H9 (cell line): ENCODE measurements at regions not wholly inside any gene's neighbourhood (a gene's known extent, or its start where the extent isn't known, plus 50 kb on each side); places are given as distances from the start of the nearest gene placed in this dataset.

ENCODE experiments used
- DNase-seq: peaks from one replicate; pipeline ENCODE4 v3.0.0-alpha.2; 2017
- H2AFZ ChIP-seq: one replicate; pipeline ENCODE4 v1.6.1; 2013; ENCODE audit warnings: mild to moderate bottlenecking, low read length, control low read depth, moderate library complexity
- H2AK5ac ChIP-seq: 2 replicates; pipeline ENCODE4 v1.6.1; 2013; ENCODE audit warnings: low read length, control low read depth, mixed read lengths; ENCODE audit not compliant: insufficient read length
- H2BK120ac ChIP-seq: one replicate; pipeline ENCODE4 v1.6.1; 2013; ENCODE audit warnings: low read depth, mild to moderate bottlenecking, low read length, control low read depth, inconsistent platforms; ENCODE audit not compliant: poor library complexity, severe bottlenecking
- H2BK12ac ChIP-seq: 2 replicates; pipeline ENCODE4 v1.6.1; 2013; ENCODE audit warnings: low read length, control low read depth, mixed read lengths, low read depth; ENCODE audit not compliant: insufficient read length
- H2BK15ac ChIP-seq: 2 replicates; pipeline ENCODE4 v1.6.1; 2013; ENCODE audit warnings: low read depth, low read length, control low read depth
- H2BK20ac ChIP-seq: one replicate; pipeline ENCODE4 v1.6.1; 2013; ENCODE audit warnings: low read depth, mild to moderate bottlenecking, low read length, control low read depth, inconsistent platforms; ENCODE audit not compliant: poor library complexity, severe bottlenecking
- H2BK5ac ChIP-seq: 2 replicates; pipeline ENCODE4 v1.6.1; 2013; ENCODE audit warnings: low read length, control low read depth, mixed read lengths; ENCODE audit not compliant: insufficient read length
- H3K14ac ChIP-seq: 2 replicates; pipeline ENCODE4 v1.6.1; 2013; ENCODE audit warnings: low read length, control low read depth; ENCODE audit not compliant: insufficient read depth
- H3K18ac ChIP-seq: 2 replicates; pipeline ENCODE4 v1.6.1; 2013; ENCODE audit warnings: low read depth, mild to moderate bottlenecking, mixed read lengths, low read length, control low read depth; ENCODE audit not compliant: insufficient read length
- H3K23ac ChIP-seq: 2 replicates; pipeline ENCODE4 v1.6.1; 2013; ENCODE audit warnings: low read length, control low read depth, mixed read lengths, low read depth; ENCODE audit not compliant: insufficient read length
- H3K23me2 ChIP-seq: 2 replicates; pipeline ENCODE4 v1.6.1; 2013; ENCODE audit warnings: low read depth, mild to moderate bottlenecking, mixed read lengths, low read length, control low read depth; ENCODE audit not compliant: insufficient read length, poor library complexity, severe bottlenecking
- H3K27ac ChIP-seq: 2 replicates; pipeline ENCODE4 v1.5.1; 2013; ENCODE audit warnings: low read length, control low read depth, mixed read lengths, low read depth; ENCODE audit not compliant: insufficient read length
- H3K27me3 ChIP-seq: 2 replicates; pipeline ENCODE4 v1.6.1; 2013; ENCODE audit warnings: low read length, control low read depth, inconsistent platforms; ENCODE audit not compliant: insufficient read depth
- H3K4ac ChIP-seq: 2 replicates; pipeline ENCODE4 v1.6.1; 2013; ENCODE audit warnings: low read depth, mild to moderate bottlenecking, control low read depth, inconsistent platforms, low read length, moderate library complexity
- H3K4me1 ChIP-seq: 2 replicates; pipeline ENCODE4 v1.6.1; 2013; ENCODE audit warnings: low read length, control low read depth, inconsistent platforms; ENCODE audit not compliant: insufficient read depth
- H3K4me2 ChIP-seq: 2 replicates; pipeline ENCODE4 v1.6.1; 2013; ENCODE audit warnings: low read length, control low read depth, mixed read lengths; ENCODE audit not compliant: insufficient read length, insufficient read depth
- H3K56ac ChIP-seq: 2 replicates; pipeline ENCODE4 v1.6.1; 2013; ENCODE audit warnings: low read depth, mild to moderate bottlenecking, mixed read lengths, low read length, control low read depth; ENCODE audit not compliant: insufficient read length
- H3K79me1 ChIP-seq: 2 replicates; pipeline ENCODE4 v1.6.1; 2013; ENCODE audit warnings: low read depth, mild to moderate bottlenecking, moderate library complexity, low read length, control low read depth, inconsistent platforms; ENCODE audit not compliant: insufficient read depth, poor library complexity, severe bottlenecking
- H3K79me2 ChIP-seq: 2 replicates; pipeline ENCODE4 v1.6.1; 2013; ENCODE audit warnings: low read length, control low read depth, inconsistent platforms; ENCODE audit not compliant: insufficient read depth
- H3K9ac ChIP-seq: 2 replicates; pipeline ENCODE4 v1.6.1; 2013; ENCODE audit warnings: low read length, control low read depth, mixed read lengths; ENCODE audit not compliant: insufficient read length; ENCODE audit errors: extremely low read depth
- H3K9me3 ChIP-seq: one replicate; pipeline ENCODE4 v1.6.1; 2013; ENCODE audit warnings: low read depth, low read length, inconsistent platforms; ENCODE audit not compliant: control insufficient read depth
- H3T11ph ChIP-seq: one replicate; pipeline ENCODE4 v1.6.1; 2013; ENCODE audit warnings: mild to moderate bottlenecking, low read length, control low read depth, inconsistent platforms
- H4K20me1 ChIP-seq: one replicate; pipeline ENCODE4 v1.6.1; 2013; ENCODE audit not compliant: control insufficient read depth, insufficient read length, insufficient read depth
- H4K5ac ChIP-seq: 2 replicates; pipeline ENCODE4 v1.6.1; 2013; ENCODE audit warnings: low read depth, mild to moderate bottlenecking, mixed read lengths, low read length, control low read depth; ENCODE audit not compliant: insufficient read length
- H4K8ac ChIP-seq: replicated peaks from 2 replicates; pipeline ENCODE4 v1.6.1; 2013; ENCODE audit warnings: low read length, control low read depth, mixed read lengths, low read depth; ENCODE audit not compliant: insufficient read length
- H4K91ac ChIP-seq: 2 replicates; pipeline ENCODE4 v1.6.1; 2013; ENCODE audit warnings: low read depth, mild to moderate bottlenecking, moderate library complexity, mixed read lengths, low read length, control low read depth; ENCODE audit not compliant: insufficient read length
- H3K27ac Mint-ChIP-seq, 3 experiments: 2 replicates in 2 of 3; 3 replicates in 1 of 3; pipeline ENCODE4 v1.8.0; 2020 to 2021; ENCODE audit warnings: mixed read lengths in 3 of 3, mild to moderate bottlenecking in 1 of 3, moderate library complexity in 1 of 3
- H3K27me3 Mint-ChIP-seq: 2 replicates; pipeline ENCODE4 v1.8.0; 2021; ENCODE audit warnings: low read depth, mild to moderate bottlenecking, moderate library complexity, mixed read lengths
- H3K36me3 Mint-ChIP-seq, 3 experiments: 2 replicates in 2 of 3; 3 replicates in 1 of 3; pipeline ENCODE4 v1.8.0; 2020 to 2021; ENCODE audit warnings: low read depth in 3 of 3, mixed read lengths in 3 of 3; ENCODE audit not compliant: insufficient read depth in 1 of 3
- H3K4me1 Mint-ChIP-seq, 2 experiments: 2 replicates each; pipeline ENCODE4 v1.8.0; 2020; ENCODE audit warnings: mixed read lengths in 2 of 2
- H3K4me3 Mint-ChIP-seq, 2 experiments: 2 replicates in 1 of 2; 3 replicates in 1 of 2; pipeline ENCODE4 v1.8.0; 2020 to 2021; ENCODE audit warnings: mild to moderate bottlenecking in 2 of 2, mixed read lengths in 2 of 2, moderate library complexity in 1 of 2
- H3K9me3 Mint-ChIP-seq, 2 experiments: 2 replicates in 1 of 2; 3 replicates in 1 of 2; pipeline ENCODE4 v1.8.0; 2020; ENCODE audit warnings: mild to moderate bottlenecking in 2 of 2, mixed read lengths in 2 of 2, moderate library complexity in 1 of 2
- WGBS: extraction: QIAGEN DNeasy Blood & Tissue Kit; methylation state at CpG from one replicate; pipeline ENCODE4 v1.1.7; 2013; ENCODE audit warnings: missing lambda C conversion rate, low lambda C conversion rate, mixed read lengths; ENCODE audit not compliant: insufficient read length; ENCODE audit errors: extremely low coverage; 5-methylcytosine and 5-hydroxymethylcytosine counted together
- TF ChIP-seq, protein P1 (sequence below): fragments of 200-600 bp; sonication (generic); conservative IDR thresholded peaks from 3 replicates; pipeline ENCODE4 v1.8.0; 2021; ENCODE audit warnings: antibody characterized with exemption, mild to moderate bottlenecking

GRCh38 chr5:77885519-77885918 is 109.4 kb upstream of the TBCA start:
- no peak overlapping the region for H4K91ac ChIP-seq
- Mint-ChIP-seq H3K4me1 (peaks cover 11 to 14% of the 10 kb centered on the region in 2 experiments), H3K9me3 (no peaks in the 10 kb centered on the region), H3K27ac (peak overlapping the region in 1 of 3 experiments; percentile 23; a peak in 1 of 7 replicates), H3K36me3 (no peaks in the 10 kb centered on the region), H3K4me3 (no peak overlapping the region), H3K27me3 (peaks cover 67% of the 10 kb centered on the region)
- TF ChIP-seq, protein P1, sequence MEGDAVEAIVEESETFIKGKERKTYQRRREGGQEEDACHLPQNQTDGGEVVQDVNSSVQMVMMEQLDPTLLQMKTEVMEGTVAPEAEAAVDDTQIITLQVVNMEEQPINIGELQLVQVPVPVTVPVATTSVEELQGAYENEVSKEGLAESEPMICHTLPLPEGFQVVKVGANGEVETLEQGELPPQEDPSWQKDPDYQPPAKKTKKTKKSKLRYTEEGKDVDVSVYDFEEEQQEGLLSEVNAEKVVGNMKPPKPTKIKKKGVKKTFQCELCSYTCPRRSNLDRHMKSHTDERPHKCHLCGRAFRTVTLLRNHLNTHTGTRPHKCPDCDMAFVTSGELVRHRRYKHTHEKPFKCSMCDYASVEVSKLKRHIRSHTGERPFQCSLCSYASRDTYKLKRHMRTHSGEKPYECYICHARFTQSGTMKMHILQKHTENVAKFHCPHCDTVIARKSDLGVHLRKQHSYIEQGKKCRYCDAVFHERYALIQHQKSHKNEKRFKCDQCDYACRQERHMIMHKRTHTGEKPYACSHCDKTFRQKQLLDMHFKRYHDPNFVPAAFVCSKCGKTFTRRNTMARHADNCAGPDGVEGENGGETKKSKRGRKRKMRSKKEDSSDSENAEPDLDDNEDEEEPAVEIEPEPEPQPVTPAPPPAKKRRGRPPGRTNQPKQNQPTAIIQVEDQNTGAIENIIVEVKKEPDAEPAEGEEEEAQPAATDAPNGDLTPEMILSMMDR = no peak
- no peaks in the 10 kb centered on the region for H3K27me3 ChIP-seq
- no peak overlapping the region for H3K4me2 ChIP-seq
- H2AK5ac ChIP-seq = no peak overlapping the region
- H3K27ac ChIP-seq = no peak overlapping the region
- no peak overlapping the region for H2BK120ac ChIP-seq
- no peak overlapping the region for H3K56ac ChIP-seq
- WGBS = no CpG with 5 or more reads among the region's 4 CpGs
- no peak overlapping the region for H2BK12ac ChIP-seq
- no peak overlapping the region for H4K8ac ChIP-seq
- no peak overlapping the region for H4K5ac ChIP-seq
- no peak overlapping the region for H3K23ac ChIP-seq
- no peak overlapping the region for H2BK15ac ChIP-seq
- no peak overlapping the region for H2AFZ ChIP-seq
- H3K79me1 ChIP-seq = no peaks in the 10 kb centered on the region
- no peak overlapping the region for H2BK5ac ChIP-seq
- H3T11ph ChIP-seq = no peak overlapping the region
- H3K4ac ChIP-seq = no peak overlapping the region
- no peaks in the 10 kb centered on the region; the same call in 1 of the 2 replicates for H3K4me1 ChIP-seq
- H3K9ac ChIP-seq = no peak overlapping the region
- no peaks in the 10 kb centered on the region for H4K20me1 ChIP-seq
- no peak overlapping the region for H2BK20ac ChIP-seq
- H3K14ac ChIP-seq = no peak overlapping the region; the same call in 1 of the 2 replicates
- no peaks in the 10 kb centered on the region for H3K79me2 ChIP-seq
- no peaks in the 10 kb centered on the region for H3K23me2 ChIP-seq
- DNase-seq = no peak
- no peaks in the 10 kb centered on the region for H3K9me3 ChIP-seq
- no peak overlapping the region for H3K18ac ChIP-seq
